ENCODE measurements at regions not wholly inside any gene's neighbourhood (a gene's known extent, or its start where the extent isn't known, plus 50 kb on each side); places are given as distances from the start of the nearest gene placed in this dataset.

GRCh38 chr2:238600506-238601432, 174.0 kb downstream of the ASB1 start:
- intact Hi-C loops (cut with DNase I; ENCODE audit: low total_unique reads), result no loop called here
- in situ Hi-C loops (cut with MboI; ENCODE audit: low pct_ligation_motif_present in 1 of 4, low pct_unique_long_range_greater_than_20kb in 1 of 4, low sequenced_read_pairs in 3 of 4), result no loop called here
- Histone ChIP-seq H3K27ac (peak overlapping the region; percentile 59 to 80 (median 66)), H3K36me3 (no peaks in the 10 kb centered on the region), H3K4me3 (no peak overlapping the region), H3K4me1 (peaks cover 5 to 21% (median 9%) of the 10 kb centered on the region in 4 donors), H3K27me3 (peaks cover 4% of the 10 kb centered on the region), H3K9me3 (no peaks in the 10 kb centered on the region)
- WGBS, 2 donors (ENCODE audit: low coverage in 1 of 2), result 84 to 87% methylated on average over 7 to 29 of the region's 29 CpGs
- no peak for DNase-seq
- no peak for TF ChIP-seq CTCF (IDR thresholded peaks at IDR 0.05)
- no peak for TF ChIP-seq EP300 (IDR thresholded peaks at IDR 0.05; ENCODE audit: low read depth)
- no peak for TF ChIP-seq POLR2AphosphoS5 (IDR thresholded peaks at IDR 0.05)

- 64 to 69% methylated on average over 3 to 11 of the region's 11 CpGs for WGBS, 2 donors (ENCODE audit: low coverage in 1 of 2)
- H3K36me3 ChIP-seq, result no peaks in the 10 kb centered on the region
- intact Hi-C loops (cut with DNase I; ENCODE audit: low total_unique reads), result no loop called here
- no peak overlapping the region for H3K4me3 ChIP-seq
- no peaks in the 10 kb centered on the region for H3K9me3 ChIP-seq
- peaks cover 4% of the 10 kb centered on the region for H3K27me3 ChIP-seq
- DNase-seq, result peak; percentile 19
- peaks cover 5 to 19% (median 8%) of the 10 kb centered on the region in 4 donors for H3K4me1 ChIP-seq
- in situ Hi-C loops (cut with MboI; ENCODE audit: low pct_ligation_motif_present in 1 of 4, low pct_unique_long_range_greater_than_20kb in 1 of 4, low sequenced_read_pairs in 3 of 4), result no loop called here
- TF ChIP-seq EP300 (IDR thresholded peaks at IDR 0.05; ENCODE audit: low read depth) (peak; percentile 18), POLR2AphosphoS5 (IDR thresholded peaks at IDR 0.05) (peak; percentile 32 to 67 (median 61)), CTCF (IDR thresholded peaks at IDR 0.05) (no peak), POLR2A (IDR thresholded peaks at IDR 0.05) (no peak)
- H3K27ac ChIP-seq, result peak overlapping the region; percentile 59 to 80 (median 66)
These were observed 174.9 kb downstream of the ASB1 start for GRCh38 chr2:238601433-238602222.

GRCh38 chr2:238602223-238602960, 175.7 kb downstream of the ASB1 start:
- Histone ChIP-seq H3K27ac (peak overlapping the region; percentile 40 to 80 (median 66)), H3K36me3 (no peaks in the 10 kb centered on the region), H3K4me3 (no peak overlapping the region), H3K9me3 (no peaks in the 10 kb centered on the region), H3K27me3 (peaks cover 4% of the 10 kb centered on the region), H3K4me1 (peaks cover 0 to 14% (median 8%) of the 10 kb centered on the region in 4 donors)
- DNase-seq, result no peak
- in situ Hi-C loops (cut with MboI; ENCODE audit: low pct_ligation_motif_present in 1 of 4, low pct_unique_long_range_greater_than_20kb in 1 of 4, low sequenced_read_pairs in 3 of 4) (no loop called here), intact Hi-C loops (cut with DNase I; ENCODE audit: low total_unique reads) (no loop called here)
- WGBS, 2 donors (ENCODE audit: low coverage in 1 of 2), result 36 to 42% methylated on average over 3 to 6 of the region's 6 CpGs
- no peak for TF ChIP-seq EP300 (IDR thresholded peaks at IDR 0.05; ENCODE audit: low read depth)
- no peak for TF ChIP-seq CTCF (IDR thresholded peaks at IDR 0.05)
- TF ChIP-seq POLR2A (IDR thresholded peaks at IDR 0.05), result no peak
- TF ChIP-seq POLR2AphosphoS5 (IDR thresholded peaks at IDR 0.05), result no peak

- no peak for DNase-seq
- Histone ChIP-seq H3K36me3 (no peaks in the 10 kb centered on the region), H3K4me1 (peaks cover 0 to 8% (median 3%) of the 10 kb centered on the region in 4 donors), H3K27ac (no peak overlapping the region), H3K4me3 (no peak overlapping the region), H3K27me3 (peaks cover 4% of the 10 kb centered on the region), H3K9me3 (peaks cover 0 to 3% of the 10 kb centered on the region in 2 donors)
- TF ChIP-seq EP300 (IDR thresholded peaks at IDR 0.05; ENCODE audit: low read depth), result no peak
- TF ChIP-seq POLR2A (IDR thresholded peaks at IDR 0.05), result no peak
- TF ChIP-seq POLR2AphosphoS5 (IDR thresholded peaks at IDR 0.05), result no peak
- TF ChIP-seq CTCF (IDR thresholded peaks at IDR 0.05), result no peak
- in situ Hi-C loops (cut with MboI; ENCODE audit: low pct_ligation_motif_present in 1 of 4, low pct_unique_long_range_greater_than_20kb in 1 of 4, low sequenced_read_pairs in 3 of 4), result no loop called here
- intact Hi-C loops (cut with DNase I; ENCODE audit: low total_unique reads), result no loop called here
These were observed 176.9 kb downstream of the ASB1 start for GRCh38 chr2:238603596-238603995.

Measured in transverse colon (tissue), 4 donors.